SK-N-SH (cell line): ENCODE measurements at regions not wholly inside any gene's neighbourhood (a gene's known extent, or its start where the extent isn't known, plus 50 kb on each side); places are given as distances from the start of the nearest gene placed in this dataset.

Experiments used
- CTCF ChIA-PET: fragments of 300-600, 350-600 bp; formaldehyde crosslinking; extraction: SDS; loops from one replicate; lab custom pipeline; 2021; lab: Yijun Ruan, JAX
- POLR2A ChIA-PET: fragments of 350-600 bp; sonication (Branson Sonifier 250); formaldehyde crosslinking; extraction: SDS; loops from one replicate; lab custom pipeline; 2020; ENCODE audit warnings: antibody characterized with exemption, inconsistent platforms; lab: Yijun Ruan, JAX
- DNase-seq: peaks from one replicate; pipeline ENCODE4 v3.0.0; 2012
- H2AFZ ChIP-seq: fragments of 200-600 bp; sonication (generic); 2 replicates; pipeline ENCODE4 v1.8.1; 2016; ENCODE audit warnings: antibody characterized with exemption, mild to moderate bottlenecking, low read depth
- H3F3A ChIP-seq: fragments of 200-600 bp; sonication (generic); replicated peaks from 2 replicates; pipeline ENCODE3; 2016; ENCODE audit warnings: antibody characterized with exemption, mild to moderate bottlenecking; ENCODE audit not compliant: insufficient read depth
- H3K27ac ChIP-seq, 2 experiments: fragments of 200-500 bp in 1 of 2; fragments of 200-600 bp in 1 of 2; sonication (Bioruptor generic) in 1 of 2; sonication (generic), shearing (Covaris generic) in 1 of 2; 2 replicates each; pipeline versions ENCODE4 v1.5.1 to v1.6.1; 2014 to 2016; ENCODE audit warnings: low read depth in 2 of 2, inconsistent platforms in 1 of 2, low read length in 1 of 2, mild to moderate bottlenecking in 1 of 2, mixed read lengths in 1 of 2
- H3K27me3 ChIP-seq: fragments of 200-600 bp; sonication (generic), shearing (Covaris generic); 2 replicates; pipeline ENCODE4 v1.6.1; 2016; ENCODE audit warnings: mixed run types; ENCODE audit not compliant: insufficient read depth
- H3K36me3 ChIP-seq, 2 experiments: fragments of 200-500 bp in 1 of 2; fragments of 200-600 bp in 1 of 2; sonication (Bioruptor generic) in 1 of 2; sonication (generic) in 1 of 2; replicated peaks in 1 of 2; 2 replicates each; pipeline versions ENCODE3 to v1.5.1; 2014 to 2016; ENCODE audit warnings: low read length in 1 of 2, mild to moderate bottlenecking in 1 of 2; ENCODE audit not compliant: insufficient read depth in 2 of 2, control insufficient read depth in 1 of 2
- H3K4me1 ChIP-seq, 2 experiments: fragments of 200-500 bp in 1 of 2; fragments of 200-600 bp in 1 of 2; sonication (Bioruptor generic) in 1 of 2; sonication (generic), shearing (Covaris generic) in 1 of 2; 2 replicates each; pipeline versions ENCODE4 v1.5.1 to v1.6.1; 2014 to 2016; ENCODE audit warnings: low read depth in 1 of 2, low read length in 1 of 2, mixed run types in 1 of 2; ENCODE audit not compliant: insufficient read depth in 2 of 2, control insufficient read depth in 1 of 2
- H3K4me2 ChIP-seq: fragments of 200-600 bp; sonication (generic), shearing (Covaris generic); 2 replicates; pipeline ENCODE4 v1.6.1; 2017; ENCODE audit warnings: mixed run types
- H3K4me3 ChIP-seq, 2 experiments: fragments of 200-500 bp in 1 of 2; fragments of 200-600 bp in 1 of 2; sonication (Bioruptor generic) in 1 of 2; sonication (generic), shearing (Covaris generic) in 1 of 2; 2 replicates each; pipeline versions ENCODE4 v1.5.1 to v1.8.1; 2014 to 2016; ENCODE audit warnings: low read depth in 2 of 2, inconsistent platforms in 1 of 2, low read length in 1 of 2, mild to moderate bottlenecking in 1 of 2, mixed read lengths in 1 of 2, moderate library complexity in 1 of 2
- H3K79me2 ChIP-seq: fragments of 200-600 bp; sonication (generic); 2 replicates; pipeline ENCODE4 v1.8.1; 2017; ENCODE audit warnings: mild to moderate bottlenecking; ENCODE audit not compliant: insufficient read depth
- H3K9ac ChIP-seq: fragments of 200-600 bp; sonication (generic); 2 replicates; pipeline ENCODE4 v1.6.1; 2017; ENCODE audit warnings: mixed run types
- H3K9me2 ChIP-seq: fragments of 200-600 bp; sonication (generic); 2 replicates; pipeline ENCODE4 v1.6.1; 2017; ENCODE audit warnings: mixed run types
- H3K9me3 ChIP-seq: fragments of 200-600 bp; sonication (generic); 2 replicates; pipeline ENCODE4 v1.6.1; 2017; ENCODE audit warnings: mixed run types, mild to moderate bottlenecking, moderate library complexity
- H4K20me1 ChIP-seq: fragments of 200-600 bp; sonication (generic); 2 replicates; pipeline ENCODE4 v1.6.1; 2017; ENCODE audit warnings: mild to moderate bottlenecking, mixed run types; ENCODE audit not compliant: insufficient read depth
- CHD2 ChIP-seq: fragments of 150-350 bp; IDR thresholded peaks from 2 replicates; pipeline ENCODE4 v1.6.1; 2018; ENCODE audit warnings: low read length; ENCODE audit not compliant: partially characterized antibody
- CTCF ChIP-seq: fragments of 200-600 bp; sonication (generic); IDR thresholded peaks from 2 replicates; pipeline ENCODE4 v1.6.1; 2017; ENCODE audit warnings: antibody characterized with exemption, mild to moderate bottlenecking, moderate library complexity
- ELF1 ChIP-seq: IDR thresholded peaks from 2 replicates; pipeline ENCODE4 v1.4.0; 2012
- FOSL2 ChIP-seq: IDR thresholded peaks from 2 replicates; pipeline ENCODE4 v1.4.0; 2012; ENCODE audit warnings: low read depth, mild to moderate bottlenecking, moderate library complexity, borderline replicate concordance
- FOXM1 ChIP-seq: IDR thresholded peaks from 2 replicates; pipeline ENCODE4 v1.4.0; 2012; ENCODE audit warnings: low read depth, mild to moderate bottlenecking
- GABPA ChIP-seq: IDR thresholded peaks from 2 replicates; pipeline ENCODE4 v1.4.0; 2012; ENCODE audit warnings: low read depth, mild to moderate bottlenecking
- JUND ChIP-seq: IDR thresholded peaks from 2 replicates; pipeline ENCODE4 v1.4.0; 2012
- MAX ChIP-seq: IDR thresholded peaks from 2 replicates; pipeline ENCODE4 v1.4.0; 2012; ENCODE audit warnings: low read depth
- MEF2A ChIP-seq: IDR thresholded peaks from 2 replicates; pipeline ENCODE4 v1.4.0; 2012; ENCODE audit warnings: low read depth, borderline replicate concordance
- MXI1 ChIP-seq: IDR thresholded peaks from 2 replicates; pipeline ENCODE4 v1.6.1; 2012; ENCODE audit warnings: mild to moderate bottlenecking, low read depth, low read length, improper control_type of control experiment
- NFIC ChIP-seq: IDR thresholded peaks from 2 replicates; pipeline ENCODE4 v1.4.0; 2012; ENCODE audit warnings: borderline replicate concordance
- PBX3 ChIP-seq: IDR thresholded peaks from 2 replicates; pipeline ENCODE4; 2012
- RCOR1 ChIP-seq: fragments of 150-350 bp; IDR thresholded peaks from 2 replicates; pipeline ENCODE4 v1.6.1; 2017; ENCODE audit warnings: antibody characterized with exemption, low read length
- REST ChIP-seq: IDR thresholded peaks from 2 replicates; pipeline ENCODE4 v1.6.1; 2012; ENCODE audit warnings: mild to moderate bottlenecking, low read depth, low read length, moderate library complexity
- RXRA ChIP-seq: IDR thresholded peaks from 2 replicates; pipeline ENCODE4 v1.4.0; 2012; ENCODE audit warnings: low read depth, mild to moderate bottlenecking, borderline replicate concordance
- SIN3A ChIP-seq: IDR thresholded peaks from 2 replicates; pipeline ENCODE4 v1.6.1; 2012; ENCODE audit warnings: low read depth, mild to moderate bottlenecking, low read length, moderate library complexity, borderline replicate concordance
- SMC3 ChIP-seq: IDR thresholded peaks from 2 replicates; pipeline ENCODE4 v1.6.1; 2012; ENCODE audit warnings: low read depth, low read length, improper control_type of control experiment
- TCF12 ChIP-seq: IDR thresholded peaks from 2 replicates; pipeline ENCODE4 v1.4.0; 2012
- TEAD4 ChIP-seq: IDR thresholded peaks from 2 replicates; pipeline ENCODE4 v1.4.0; 2012; ENCODE audit warnings: mild to moderate bottlenecking, borderline replicate concordance; ENCODE audit not compliant: insufficient read depth
- YY1 ChIP-seq: IDR thresholded peaks from 2 replicates; pipeline ENCODE4 v1.4.0; 2012; ENCODE audit warnings: low read depth, mild to moderate bottlenecking
- WGBS: methylation state at CpG from one replicate; pipeline ENCODE4 v1.1.6; 2017; ENCODE audit warnings: low lambda C conversion rate; 5-methylcytosine and 5-hydroxymethylcytosine counted together

GRCh38 chrX:138930583-138930945 is 219.0 kb upstream of the FGF13 start:
- 9% methylated on average over 4 of the region's 4 CpGs for WGBS
- Histone ChIP-seq H3K36me3 (no peaks in the 10 kb centered on the region), H2AFZ (no peak overlapping the region), H3K79me2 (no peaks in the 10 kb centered on the region), H3K4me1 (no peaks in the 10 kb centered on the region; a peak in 1 of 4 replicates), H3K4me3 (no peak overlapping the region), H3K9me3 (no peaks in the 10 kb centered on the region), H3K27ac (no peak overlapping the region), H3K27me3 (no peaks in the 10 kb centered on the region), H4K20me1 (no peaks in the 10 kb centered on the region), H3F3A (no peaks in the 10 kb centered on the region), H3K4me2 (no peak overlapping the region), H3K9me2 (no peaks in the 10 kb centered on the region), H3K9ac (no peak overlapping the region)
- CTCF ChIA-PET, result interaction anchor here (1.2 kb wide), 1 partner anchor 9 kb away, joined by 3 read pairs; no protein-coding TSS in a partner anchor
- POLR2A ChIA-PET, result no interaction called here
- DNase-seq, result no peak
- no peak for TF ChIP-seq JUND
- TF ChIP-seq FOSL2, result no peak
- TF ChIP-seq SMC3, result no peak
- no peak for TF ChIP-seq REST
- TF ChIP-seq YY1, result no peak
- no peak for TF ChIP-seq TCF12
- TF ChIP-seq MAX, result no peak
- no peak for TF ChIP-seq FOXM1
- no peak for TF ChIP-seq MXI1
- no peak for TF ChIP-seq GABPA
- TF ChIP-seq PBX3, result no peak
- TF ChIP-seq RXRA, result no peak
- TF ChIP-seq MEF2A, result no peak
- TF ChIP-seq NFIC, result no peak

- Histone ChIP-seq H3K79me2 (no peaks in the 10 kb centered on the region), H3K9me2 (no peaks in the 10 kb centered on the region), H3K9ac (no peak overlapping the region), H3K4me2 (no peak overlapping the region), H2AFZ (no peak overlapping the region), H3K36me3 (no peaks in the 10 kb centered on the region), H3K27ac (no peak overlapping the region), H3K27me3 (no peaks in the 10 kb centered on the region), H3K4me3 (no peak overlapping the region), H3F3A (no peaks in the 10 kb centered on the region), H3K4me1 (no peaks in the 10 kb centered on the region; a peak in 1 of 4 replicates), H3K9me3 (no peaks in the 10 kb centered on the region), H4K20me1 (no peaks in the 10 kb centered on the region)
- WGBS, result 2% methylated on average over 4 of the region's 4 CpGs
- DNase-seq, result no peak
- CTCF ChIA-PET, result interaction anchor here (1.2 kb wide), 1 partner anchor 9 kb away, joined by 3 read pairs; no protein-coding TSS in a partner anchor
- POLR2A ChIA-PET, result no interaction called here
- TF ChIP-seq YY1, result no peak
- no peak for TF ChIP-seq ELF1
- no peak for TF ChIP-seq CHD2
- no peak for TF ChIP-seq SMC3
- no peak for TF ChIP-seq CTCF
- no peak for TF ChIP-seq FOSL2
- TF ChIP-seq SIN3A, result no peak
- no peak for TF ChIP-seq RCOR1
- no peak for TF ChIP-seq MEF2A
- TF ChIP-seq TEAD4, result no peak
- no peak for TF ChIP-seq PBX3
- TF ChIP-seq MAX, result no peak
- TF ChIP-seq NFIC, result no peak
These were observed 218.5 kb upstream of the FGF13 start for GRCh38 chrX:138929926-138930582.
